Lower leg skin (tissue), 4 donors: ENCODE measurements at regions not wholly inside any gene's neighbourhood (a gene's known extent, or its start where the extent isn't known, plus 50 kb on each side); places are given as distances from the start of the nearest gene placed in this dataset.

Source experiments
- DNase-seq, 2 donors: peaks; one replicate each; pipeline ENCODE4 v3.0.0-alpha.2; 2019; ENCODE audit warnings: low spot score in 2 of 2
- H3K4me3 ChIP-seq: fragments of 200-600 bp; sonication (generic); 2 replicates; pipeline ENCODE4 v1.5.1; 2017; ENCODE audit warnings: mild to moderate bottlenecking, low read depth; ENCODE audit not compliant: poor library complexity, severe bottlenecking
- CTCF ChIP-seq, 3 donors: fragments of 450-650 bp; IDR thresholded peaks; one replicate each; pipeline ENCODE4 v1.5.1; 2016; ENCODE audit warnings: antibody characterized with exemption in 3 of 3, mild to moderate bottlenecking in 3 of 3, moderate library complexity in 2 of 3
- POLR2A ChIP-seq, 2 donors: fragments of 450-650 bp; IDR thresholded peaks; one replicate each; pipeline ENCODE4 v1.6.1; 2016 to 2017; ENCODE audit warnings: antibody characterized with exemption in 2 of 2, mild to moderate bottlenecking in 1 of 2, moderate library complexity in 1 of 2
- WGBS, 2 donors: methylation state at CpG; one replicate each; pipeline ENCODE4 v1.1.5; 2018; 5-methylcytosine and 5-hydroxymethylcytosine counted together
- intact Hi-C: fragments of 100-400 bp; cut with DNase I; formaldehyde crosslinking; loops from one replicate; pipeline ENCODE4 v1.15.0; 2023; ENCODE audit warnings: low total_unique reads

DNA sequence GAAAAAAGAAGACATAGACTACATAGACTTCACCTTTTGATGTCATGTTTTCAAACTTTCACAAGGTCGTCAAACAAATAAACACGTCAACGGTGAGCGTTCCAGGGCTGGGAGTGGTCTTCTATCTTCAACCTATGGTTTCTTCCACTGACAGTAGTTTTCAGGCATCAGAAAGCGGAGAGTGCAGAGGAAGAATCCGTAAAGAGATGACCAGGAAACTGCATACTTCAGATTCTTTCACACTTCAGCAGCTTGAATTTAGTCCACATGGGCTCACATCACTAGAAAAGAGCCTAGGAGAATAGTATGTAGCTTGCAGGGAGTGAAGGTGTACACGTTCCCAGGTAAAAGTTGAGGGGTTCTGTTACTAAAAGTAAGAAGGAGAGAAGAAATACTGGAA lies 58.5 kb downstream of the NPY1R start:
- WGBS, 2 donors = 71 to 79% methylated on average over 7 of the region's 7 CpGs
- intact Hi-C loops = no loop called here
- H3K4me3 ChIP-seq = no peak overlapping the region
- TF ChIP-seq CTCF (IDR thresholded peaks at IDR 0.05) (no peak), POLR2A (IDR thresholded peaks at IDR 0.05) (no peak)
- DNase-seq = no peak

GRCh38 chr4:163273203-163273602 lies 59.2 kb downstream of the NPY1R start:
- intact Hi-C loops = no loop called here
- WGBS, 2 donors = 86 to 92% methylated on average over 1 of the region's 1 CpG
- no peak overlapping the region for H3K4me3 ChIP-seq
- TF ChIP-seq POLR2A (IDR thresholded peaks at IDR 0.05) = no peak
- no peak for TF ChIP-seq CTCF (IDR thresholded peaks at IDR 0.05)
- DNase-seq = no peak

DNA sequence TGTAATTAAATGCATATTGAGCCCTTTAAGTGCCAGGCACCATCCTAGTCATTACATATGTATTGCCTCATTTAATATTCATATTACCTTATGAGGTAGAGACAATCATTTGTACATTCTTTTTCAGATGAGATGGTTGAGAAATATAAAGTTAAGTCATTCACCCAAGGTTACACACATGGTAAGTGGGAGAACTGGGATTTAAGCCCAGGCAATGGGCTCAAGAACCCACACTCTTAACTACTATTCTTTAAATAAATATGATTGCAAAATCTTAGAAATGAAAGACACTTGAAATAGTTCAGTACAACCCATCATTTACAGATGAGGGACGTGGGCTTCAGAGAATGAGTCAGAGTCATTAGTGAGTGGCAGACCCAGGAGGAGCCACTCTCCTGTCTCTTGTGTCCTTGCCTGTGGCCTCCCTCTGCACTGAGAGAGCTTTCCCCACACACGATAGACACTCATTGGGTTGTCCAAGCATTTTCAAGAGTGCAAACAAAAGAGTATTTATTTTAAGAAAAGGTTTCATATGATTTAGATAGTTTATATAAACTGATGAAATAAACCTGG lies 60.8 kb downstream of the NPY1R start:
- 55 to 72% methylated on average over 2 of the region's 2 CpGs for WGBS, 2 donors
- no peak overlapping the region for H3K4me3 ChIP-seq
- DNase-seq = no peak
- intact Hi-C loops = no loop called here
- TF ChIP-seq CTCF (IDR thresholded peaks at IDR 0.05) (no peak), POLR2A (IDR thresholded peaks at IDR 0.05) (no peak)

GRCh38 chr4:163269869-163270268 lies 62.5 kb downstream of the NPY1R start:
- no peak for TF ChIP-seq POLR2A (IDR thresholded peaks at IDR 0.05)
- TF ChIP-seq CTCF (IDR thresholded peaks at IDR 0.05) = no peak
- DNase-seq = no peak
- H3K4me3 ChIP-seq = no peak overlapping the region
- intact Hi-C loops = no loop called here
- WGBS, 2 donors = 81 to 82% methylated on average over 5 of the region's 5 CpGs

- no peak for TF ChIP-seq CTCF (IDR thresholded peaks at IDR 0.05)
- no peak for TF ChIP-seq POLR2A (IDR thresholded peaks at IDR 0.05)
- intact Hi-C loops = no loop called here
- whole genome bisulfite sequencing, 2 donors = 61 to 71% methylated on average over 2 of the region's 2 CpGs
- DNase-seq = no peak
- no peak overlapping the region for H3K4me3 ChIP-seq
These were observed 63.2 kb downstream of the NPY1R start for GRCh38 chr4:163269166-163269565.

- TF ChIP-seq POLR2A (IDR thresholded peaks at IDR 0.05) (no peak), CTCF (IDR thresholded peaks at IDR 0.05) (no peak)
- intact Hi-C loops = loop anchor here (2.0 kb wide), 1 partner anchor 68 kb away; the partner anchor contains the start of gene NPY1R
- 67 to 77% methylated on average over 2 of the region's 2 CpGs for WGBS, 2 donors
- H3K4me3 ChIP-seq = no peak overlapping the region
- DNase-seq = no peak
These were observed 67.5 kb downstream of the NPY1R start for GRCh38 chr4:163264934-163265333.
